Right hindlimb (tissue), 1 donor: ENCODE measurements at regions not wholly inside any gene's neighbourhood (a gene's known extent, or its start where the extent isn't known, plus 50 kb on each side); places are given as distances from the start of the nearest gene placed in this dataset.
"Not testable (repeated sequence)": the region's sequence is repeated elsewhere in the genome, so short reads cannot be mapped to it uniquely, and the experiment has no call there.

ENCODE experiments used
- DNase-seq: peaks from one replicate; pipeline ENCODE4 v3.0.0-alpha.2; 2018

DNA sequence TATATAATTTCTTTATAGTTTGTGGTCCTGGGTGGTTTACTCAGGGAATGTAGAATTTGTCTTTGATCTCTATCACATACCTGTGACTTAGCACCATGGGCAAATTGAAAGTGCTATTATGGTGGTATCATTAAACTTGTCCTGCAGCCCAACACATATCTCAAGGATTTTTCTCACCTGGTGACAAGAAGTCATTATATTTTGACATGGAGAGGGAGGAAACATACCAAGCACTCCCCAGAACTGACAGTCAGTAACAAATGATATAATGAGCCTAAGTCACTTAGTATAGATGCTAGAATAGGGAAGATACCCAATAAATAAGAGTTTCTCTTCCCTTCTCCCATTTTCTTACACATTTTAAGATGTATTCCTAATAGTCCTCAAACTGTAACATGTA is 805.5 kb upstream of the KIF2B start:
- no peak for DNase-seq

DNA sequence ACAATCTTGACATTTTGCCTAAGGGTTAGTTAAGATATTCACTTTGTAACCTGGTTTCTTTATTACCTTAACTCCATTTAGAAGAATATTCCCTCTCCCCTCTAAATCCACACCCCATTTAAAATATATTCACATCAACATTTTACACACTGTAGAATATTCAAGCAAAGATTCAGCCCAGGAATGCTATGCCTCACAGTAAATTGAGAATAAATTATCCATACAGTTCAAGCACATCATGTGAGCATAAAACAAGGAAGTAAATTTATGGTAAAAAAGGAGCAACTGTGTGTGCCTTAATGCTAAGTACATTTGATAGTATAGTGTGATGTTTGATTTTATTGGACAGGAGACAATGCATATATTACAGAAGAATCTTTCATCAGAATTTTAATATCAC is 806.6 kb upstream of the KIF2B start:
- no peak for DNase-seq

DNA sequence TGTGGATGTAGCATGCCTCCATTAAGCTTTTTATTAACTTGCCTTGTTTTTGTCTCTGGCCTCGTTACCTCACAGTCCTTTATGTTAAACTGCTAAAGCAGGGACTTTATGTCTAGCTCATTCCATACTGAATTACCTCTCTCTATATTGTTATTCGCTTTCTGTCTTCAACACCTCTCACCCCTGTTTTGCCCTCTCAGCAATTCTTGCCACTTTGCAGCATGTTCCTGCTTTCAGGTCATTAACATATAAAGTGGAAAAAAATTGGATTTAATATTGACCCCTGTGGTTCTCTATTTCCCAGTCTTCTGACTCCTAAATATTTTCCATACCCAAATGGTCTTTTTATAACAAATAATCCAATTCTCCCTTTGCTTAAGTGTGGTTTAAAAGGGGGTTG is 810.4 kb upstream of the KIF2B start:
- DNase-seq, result no peak

DNA sequence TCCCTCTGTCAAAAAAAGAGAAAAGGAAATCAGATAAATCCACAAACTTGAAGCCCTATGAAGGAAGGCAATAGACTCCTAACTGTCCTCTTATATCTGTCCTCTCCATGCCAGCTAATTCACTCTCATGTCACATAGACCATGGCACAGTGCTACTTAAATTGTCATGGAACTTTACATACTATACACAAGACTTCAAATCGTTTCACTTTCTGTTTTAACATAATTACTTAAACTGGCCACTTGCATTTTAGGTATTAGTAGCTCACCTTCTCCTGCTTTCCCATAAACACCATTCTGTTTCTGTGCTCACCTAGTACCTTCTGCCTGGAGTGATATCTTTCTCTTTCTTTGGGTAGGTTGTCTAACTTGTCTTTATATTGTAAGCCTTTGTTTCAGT is 816.7 kb upstream of the KIF2B start:
- no peak for DNase-seq

DNA sequence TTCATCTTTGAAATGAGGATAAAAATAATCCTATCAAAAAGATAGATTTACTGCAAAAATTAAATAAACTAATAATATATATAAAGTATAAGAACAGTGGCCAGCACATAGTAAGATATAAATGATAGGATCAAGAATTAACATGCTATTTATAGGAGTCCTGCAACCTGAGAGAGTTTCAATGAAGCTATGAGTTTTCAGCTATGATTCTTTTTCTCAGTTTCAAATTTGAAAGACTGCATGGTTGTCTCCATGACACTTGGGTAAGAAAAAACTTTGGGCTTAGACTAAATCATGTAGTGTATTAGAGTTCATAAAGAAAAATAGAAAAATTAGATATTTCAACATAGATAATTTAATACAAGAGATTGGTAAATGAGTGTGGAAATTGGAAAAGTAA is 817.8 kb upstream of the KIF2B start:
- no peak for DNase-seq

DNA sequence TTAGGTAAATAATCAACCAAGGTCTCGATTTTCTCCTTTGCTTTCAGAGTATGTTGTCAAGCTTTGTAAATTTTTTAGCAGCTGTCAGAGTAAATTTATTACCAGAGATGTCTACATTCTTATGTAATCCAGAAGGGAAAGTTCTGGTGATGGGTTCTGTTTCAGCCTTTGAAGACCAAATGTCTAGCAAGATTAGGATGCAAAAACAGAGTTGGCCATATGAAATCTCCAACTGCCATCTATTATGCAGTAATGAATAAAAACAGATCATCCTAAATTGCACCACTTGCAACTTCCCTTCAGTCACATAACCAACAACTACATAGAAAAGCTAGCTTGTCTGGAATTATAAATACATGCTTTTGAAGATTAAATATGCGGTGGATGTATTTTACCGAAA is 826.8 kb upstream of the KIF2B start:
- DNase-seq, result no peak

DNA sequence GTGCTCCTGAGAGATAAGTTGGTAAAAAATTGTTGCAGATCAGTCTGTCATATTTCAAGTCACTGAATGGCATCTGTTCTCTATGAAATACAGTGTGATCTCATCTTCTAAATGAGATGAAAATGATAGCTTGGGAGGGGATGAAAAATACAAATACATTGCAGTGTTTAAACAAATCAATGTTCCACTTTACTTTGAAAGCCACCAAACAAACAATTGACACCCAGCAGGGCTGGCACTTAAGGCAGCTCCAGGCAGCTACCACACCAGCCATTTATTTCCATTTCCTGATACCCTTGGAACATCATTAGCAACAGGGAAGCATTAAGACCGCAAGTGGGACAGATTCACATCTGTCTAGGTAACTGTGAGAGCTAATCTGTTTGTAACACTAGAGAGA is 827.6 kb upstream of the KIF2B start:
- no peak for DNase-seq

DNA sequence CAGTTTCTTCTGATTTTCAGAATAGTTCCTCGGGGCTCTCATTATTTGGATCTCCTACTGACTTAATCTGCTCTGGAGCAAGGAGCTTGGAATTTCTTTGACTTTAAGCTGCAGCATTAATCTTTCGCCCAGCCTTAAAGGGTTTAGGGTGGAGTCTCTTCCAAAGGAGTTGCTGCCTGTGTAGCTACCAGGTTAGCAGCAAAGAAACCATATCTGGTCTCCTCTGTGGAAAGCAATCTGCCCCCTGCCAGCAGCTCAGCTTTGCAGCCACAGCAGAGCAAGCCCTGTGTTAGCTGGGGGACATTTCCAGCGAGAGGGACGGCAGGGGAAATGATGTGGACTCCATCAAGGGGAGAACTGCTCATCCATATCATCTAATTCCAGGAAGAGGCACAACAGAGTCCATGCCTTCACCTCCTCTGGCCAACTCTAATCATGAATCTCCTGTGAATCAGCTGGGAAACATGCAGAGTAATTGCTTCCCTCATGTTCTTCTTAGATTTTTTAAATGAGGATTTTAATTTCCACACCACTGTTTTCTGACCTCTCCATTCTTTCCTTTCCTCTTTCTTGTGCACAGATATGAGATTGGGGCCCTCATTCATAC is 827.6 kb upstream of the CA10 start:
- DNase-seq, result no peak

DNA sequence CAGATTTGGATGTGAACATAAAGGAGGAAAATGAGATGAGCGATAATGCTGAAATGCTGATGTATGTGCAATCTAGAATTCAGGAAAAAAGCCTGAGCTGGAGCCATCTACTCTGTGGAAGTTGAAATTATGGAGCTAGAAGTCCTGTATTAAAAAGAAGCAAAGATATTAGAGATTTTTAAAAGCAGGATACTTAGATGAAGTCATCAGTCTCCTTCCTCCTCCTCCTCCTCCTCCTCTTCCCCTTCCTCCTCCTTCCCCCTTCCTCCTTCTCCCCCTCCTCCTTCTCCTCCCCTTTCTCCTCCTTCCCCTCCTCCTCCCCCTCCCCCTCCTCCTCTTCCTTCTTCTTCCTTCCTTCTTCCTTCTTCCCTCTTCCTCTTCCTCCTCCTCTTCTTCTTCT is 823.8 kb upstream of the CA10 start:
- no peak for DNase-seq

DNA sequence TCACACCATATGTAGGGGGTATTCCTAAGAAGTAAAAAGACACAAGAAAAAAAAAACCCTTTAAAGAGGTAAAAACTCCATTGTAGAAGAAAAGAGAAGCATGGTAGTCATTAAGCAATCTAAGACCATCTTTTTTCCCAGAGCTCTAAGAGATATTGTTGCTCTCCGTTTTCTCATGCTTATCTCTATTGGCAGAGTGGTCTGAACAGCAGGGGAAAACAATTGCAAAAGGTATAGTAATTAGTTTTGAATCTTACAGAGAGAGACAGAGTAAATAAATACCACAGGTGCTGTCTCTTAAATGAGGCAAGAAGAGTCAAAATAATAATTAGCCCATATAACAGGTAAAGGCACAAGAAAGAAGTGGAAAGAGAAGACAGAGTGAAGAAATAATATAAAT is 821.4 kb upstream of the CA10 start:
- DNase-seq, result no peak

DNA sequence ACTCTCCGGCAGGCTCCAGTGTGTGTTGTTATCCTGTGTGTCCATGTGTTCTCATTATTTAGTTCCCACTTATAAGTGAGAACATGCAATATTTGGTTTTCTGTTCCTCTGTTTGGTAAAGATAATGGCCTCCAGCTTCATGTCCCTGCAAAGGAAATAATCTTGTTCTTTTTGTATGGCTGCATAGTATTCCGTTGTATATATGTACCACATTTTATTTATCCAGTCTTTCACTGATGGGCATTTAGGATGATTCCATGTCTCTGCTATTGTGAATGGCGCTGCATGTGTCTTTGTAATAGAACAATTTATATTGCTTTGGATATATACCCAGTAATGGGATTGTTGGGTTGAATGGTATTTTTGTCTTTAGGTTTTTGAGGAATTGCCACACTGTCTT is 807.3 kb upstream of the CA10 start:
- DNase-seq, result no peak

DNA sequence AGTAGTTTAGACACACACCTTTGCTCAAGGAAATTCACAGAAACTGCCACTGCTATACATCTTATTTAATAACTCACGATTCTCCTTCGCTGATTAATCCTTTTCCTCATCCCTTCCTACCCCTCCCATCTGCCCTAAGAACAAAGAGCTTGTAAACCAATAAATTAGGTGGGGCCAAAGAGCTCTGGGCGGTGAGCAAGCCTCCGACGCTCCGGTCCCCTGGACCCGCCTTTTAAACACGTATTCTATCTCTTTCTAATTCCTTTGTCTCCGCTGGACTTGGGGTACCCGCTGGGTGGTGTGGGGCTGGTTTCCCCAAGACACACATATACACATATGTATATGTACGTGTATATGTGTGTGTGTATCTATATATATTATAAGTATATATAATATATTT is 803.2 kb upstream of the CA10 start:
- DNase-seq, result not testable (repeated sequence)

DNA sequence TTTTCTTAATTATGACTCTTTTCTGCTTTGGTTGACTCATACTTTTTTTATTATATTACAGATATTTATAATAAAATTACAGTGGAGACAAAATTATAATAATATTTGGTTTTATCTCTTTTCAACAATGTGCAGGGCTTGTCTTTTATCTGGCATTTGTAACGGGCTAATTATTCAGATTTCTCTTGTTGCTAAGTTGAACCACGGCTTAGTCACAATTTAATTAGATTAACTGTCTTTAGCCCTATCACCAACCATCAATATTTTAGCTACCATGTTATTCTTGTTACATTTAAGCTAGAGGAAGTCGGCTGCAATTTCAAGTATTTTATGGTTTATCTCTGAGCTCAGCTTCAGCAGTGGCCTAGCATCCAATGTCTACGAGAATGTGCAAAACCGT is 798.9 kb upstream of the CA10 start:
- no peak for DNase-seq

DNA sequence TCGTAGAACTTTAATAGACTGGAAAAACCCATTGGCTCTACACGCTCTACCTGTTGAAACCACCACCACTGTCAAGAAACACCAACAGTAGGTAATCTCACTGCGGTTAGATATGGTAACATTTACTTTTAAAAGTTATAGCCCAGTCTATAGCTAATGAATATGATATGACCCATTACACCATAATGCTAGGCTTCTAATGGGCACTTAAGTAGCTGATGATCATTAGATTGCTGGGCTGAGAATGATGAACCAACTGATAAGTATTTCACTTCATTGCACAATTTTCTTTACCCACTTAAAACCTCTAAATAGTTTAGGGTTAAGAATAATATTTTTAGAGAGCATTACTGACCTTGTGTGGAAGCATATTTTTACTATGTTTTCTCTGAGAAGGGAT is 788.9 kb upstream of the CA10 start:
- DNase-seq, result no peak

DNA sequence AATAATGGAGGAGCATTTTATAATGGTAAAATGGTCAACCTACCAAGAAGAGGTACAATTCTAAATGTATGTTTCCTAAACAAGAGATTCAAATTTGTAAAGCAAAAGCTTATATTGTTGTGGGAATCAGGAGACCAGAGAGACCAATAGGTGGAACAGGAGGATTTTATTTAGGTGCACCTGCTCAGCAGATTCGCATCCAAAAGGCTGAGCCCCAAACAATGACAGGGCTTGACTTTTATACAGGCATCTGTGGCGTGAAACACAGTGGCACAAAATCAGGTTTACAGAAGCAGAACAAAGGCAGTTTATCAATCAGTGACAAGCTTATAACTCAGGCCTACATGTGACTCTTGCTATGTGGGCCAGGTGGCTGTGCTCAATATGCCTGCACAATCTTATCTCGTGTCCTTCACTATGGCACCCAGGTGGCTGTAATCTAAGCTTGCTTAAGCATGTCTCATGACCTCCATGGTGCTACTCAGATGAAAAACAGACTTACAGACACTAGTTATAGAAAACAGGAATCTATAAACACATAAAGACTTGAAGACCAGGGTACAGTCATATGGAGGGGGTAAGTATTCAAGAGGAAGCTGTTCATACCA is 780.2 kb upstream of the CA10 start:
- DNase-seq, result no peak

DNA sequence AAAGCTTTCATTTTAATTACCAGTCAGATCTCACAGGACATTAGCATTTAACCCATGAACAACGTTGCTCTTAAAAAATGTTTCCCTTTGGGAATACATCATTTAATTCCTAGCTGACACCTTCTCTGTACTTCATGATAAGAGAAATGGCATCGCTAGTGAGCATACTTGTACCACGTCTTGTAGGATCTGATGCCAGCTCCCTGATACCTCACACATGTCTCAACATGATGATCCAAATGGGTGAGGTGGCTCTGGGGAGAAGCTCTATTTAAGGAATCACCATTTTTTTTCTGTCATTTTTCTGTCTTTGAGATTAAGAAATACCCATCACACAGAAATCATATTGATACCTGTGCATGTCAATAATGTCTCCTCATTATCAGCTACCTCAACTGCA is 772.1 kb upstream of the CA10 start:
- no peak for DNase-seq

DNA sequence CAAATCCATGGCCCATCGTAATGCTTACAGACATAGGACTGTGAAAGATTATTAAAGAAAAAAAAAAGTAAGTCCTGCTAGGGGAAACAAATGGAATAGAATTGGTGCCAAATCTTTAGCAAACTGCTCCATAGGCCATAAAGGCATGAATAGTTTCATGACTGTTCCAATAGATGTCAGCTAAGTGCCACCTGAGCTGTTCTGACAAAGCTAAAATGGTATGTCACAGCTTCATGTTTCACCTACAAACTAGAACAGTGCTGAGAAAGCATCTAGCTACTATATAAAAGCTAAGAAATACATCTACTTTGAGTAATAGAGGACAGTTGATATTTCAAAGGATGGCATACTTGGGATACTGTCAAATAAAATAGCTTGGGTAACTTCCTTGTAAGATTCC is 771.6 kb upstream of the CA10 start:
- no peak for DNase-seq

DNA sequence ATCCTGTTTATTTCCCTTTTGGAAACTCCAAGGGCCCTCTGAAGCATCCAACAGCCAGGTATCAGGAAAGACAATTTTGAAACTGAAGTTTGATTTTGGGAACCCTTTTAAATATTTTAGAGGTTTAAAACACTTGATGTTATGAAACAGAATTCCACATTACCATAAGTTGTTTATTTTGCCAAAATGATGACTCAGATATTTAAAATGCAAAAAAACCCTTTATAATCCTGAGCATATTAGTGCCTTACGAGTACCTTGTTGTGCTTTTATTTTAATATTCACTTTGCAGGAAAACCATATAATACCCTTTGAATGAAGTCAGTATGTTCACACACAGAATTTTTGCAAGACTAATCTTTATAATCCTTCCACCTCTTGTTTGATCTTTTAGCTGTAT is 765.1 kb upstream of the CA10 start:
- DNase-seq, result no peak

DNA sequence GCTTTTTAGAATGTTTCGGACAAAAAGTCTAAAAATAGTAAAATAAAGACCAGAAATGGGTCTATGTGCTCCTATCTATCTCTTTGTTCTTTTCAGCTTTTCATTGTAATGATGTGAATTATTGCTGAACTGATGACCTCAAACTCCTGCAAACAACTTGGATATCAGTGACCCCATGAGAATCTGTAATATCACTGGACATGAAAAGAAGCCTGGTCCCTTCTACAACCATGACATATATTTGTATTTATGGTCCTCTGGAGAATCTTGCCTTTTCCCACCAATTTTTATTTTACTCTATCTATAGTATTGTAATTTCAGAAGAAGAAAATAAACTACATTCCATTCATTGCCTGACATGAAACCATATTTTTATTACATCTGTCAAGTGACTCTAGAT is 740.7 kb upstream of the CA10 start:
- DNase-seq, result no peak

DNA sequence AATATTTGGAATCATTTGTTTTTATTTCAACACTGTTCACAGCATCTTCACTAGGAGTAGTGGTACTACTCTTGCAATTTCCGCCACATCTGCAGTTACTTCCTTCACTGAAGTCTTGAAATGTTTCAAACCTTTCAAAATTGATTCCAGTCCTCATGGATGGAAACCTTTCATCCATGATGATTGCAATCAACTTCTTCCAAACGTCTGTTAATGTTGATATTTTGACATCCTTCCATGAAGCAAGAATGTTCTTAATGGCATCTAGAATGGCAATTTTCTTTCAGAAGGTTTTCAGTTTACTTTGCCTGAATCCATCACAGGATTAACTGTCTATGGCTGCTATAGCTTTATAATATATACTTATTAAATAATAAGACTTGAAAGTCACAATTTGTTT is 736.8 kb upstream of the CA10 start:
- DNase-seq, result no peak

DNA sequence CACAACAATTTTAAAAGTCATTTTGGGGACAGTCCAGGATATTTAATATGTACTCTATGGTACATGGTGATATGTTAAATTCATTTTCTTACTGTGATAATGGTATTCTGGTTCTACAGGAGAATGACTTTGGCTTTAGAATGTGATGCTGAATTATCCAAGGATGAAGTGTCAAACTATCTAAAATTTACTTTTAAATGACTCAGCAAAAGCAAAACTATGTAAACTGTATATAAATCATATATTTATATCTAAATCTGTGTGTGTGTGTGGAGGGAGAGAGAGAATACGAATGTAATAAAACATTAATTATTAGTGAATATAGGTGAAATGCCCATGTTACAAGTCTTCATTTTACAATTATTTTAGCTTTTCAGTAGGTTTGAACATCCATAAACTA is 733.8 kb upstream of the CA10 start:
- DNase-seq, result no peak

DNA sequence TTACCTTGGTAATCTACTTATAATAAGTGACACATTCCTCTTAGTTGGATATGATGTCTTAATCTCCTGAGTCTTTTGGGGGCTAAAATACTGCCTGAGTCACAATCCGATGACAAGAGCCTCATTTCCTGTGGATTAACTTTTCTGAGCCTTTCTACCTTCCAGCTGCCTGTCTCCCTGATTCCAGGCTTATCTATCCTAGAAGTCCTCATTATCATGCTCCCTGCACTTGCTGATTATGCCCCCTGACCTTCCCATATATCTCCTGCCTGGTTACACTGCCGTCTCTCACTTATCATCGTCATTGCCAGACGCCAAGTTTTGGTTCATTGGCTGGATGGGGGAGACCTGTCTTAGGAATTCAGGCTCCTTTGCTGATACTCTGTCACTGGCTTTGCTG is 727.4 kb upstream of the CA10 start:
- no peak for DNase-seq

DNA sequence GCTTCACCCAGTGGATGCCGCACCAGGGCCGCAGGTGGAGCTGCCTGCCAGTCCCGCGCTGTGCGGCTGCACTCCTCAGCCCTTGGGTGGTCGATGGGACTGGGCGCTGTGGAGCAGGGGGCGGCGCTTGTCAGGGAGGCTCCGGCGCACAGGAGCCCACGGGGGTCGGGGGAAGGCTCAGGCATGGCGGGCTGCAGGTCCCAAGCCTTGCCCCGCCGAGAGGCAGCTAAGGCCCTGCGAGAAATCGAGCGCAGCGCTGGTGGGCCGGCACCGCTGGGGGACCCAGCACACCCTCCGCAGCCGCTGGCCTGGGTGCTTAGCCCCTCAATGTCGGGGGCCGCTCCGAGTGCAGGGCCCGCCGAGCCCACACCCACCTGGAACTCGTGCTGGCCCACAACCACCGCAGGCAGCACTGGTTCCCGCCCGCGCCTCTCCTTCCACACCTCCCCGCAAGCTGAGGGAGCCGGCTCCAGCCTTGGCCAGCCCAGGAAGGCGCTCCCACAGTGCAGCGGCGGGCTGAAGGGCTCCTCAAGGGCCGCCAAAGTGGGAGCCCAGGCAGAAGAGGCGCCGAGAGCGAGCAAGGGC is 725.5 kb upstream of the CA10 start:
- not testable (repeated sequence) for DNase-seq

DNA sequence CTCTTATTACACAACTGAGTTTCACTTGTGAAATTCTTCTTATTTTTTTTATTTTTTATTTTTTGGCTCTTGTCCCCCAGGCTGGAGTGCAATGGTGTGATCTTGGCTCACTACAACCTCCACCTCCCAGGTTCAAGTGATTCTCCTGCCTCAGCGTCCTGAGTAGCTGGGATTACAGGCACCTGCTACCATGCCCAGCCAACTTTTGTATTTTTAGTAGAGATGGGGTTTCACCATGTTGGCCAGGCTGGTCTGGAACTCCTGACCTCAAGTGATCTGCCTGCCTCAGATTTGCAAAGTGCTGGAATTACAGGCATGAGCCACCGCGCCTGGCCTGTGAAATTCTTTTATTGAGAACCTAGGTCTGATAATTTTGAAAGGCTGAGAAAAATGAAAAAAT is 688.3 kb upstream of the CA10 start:
- DNase-seq, result not testable (repeated sequence)

DNA sequence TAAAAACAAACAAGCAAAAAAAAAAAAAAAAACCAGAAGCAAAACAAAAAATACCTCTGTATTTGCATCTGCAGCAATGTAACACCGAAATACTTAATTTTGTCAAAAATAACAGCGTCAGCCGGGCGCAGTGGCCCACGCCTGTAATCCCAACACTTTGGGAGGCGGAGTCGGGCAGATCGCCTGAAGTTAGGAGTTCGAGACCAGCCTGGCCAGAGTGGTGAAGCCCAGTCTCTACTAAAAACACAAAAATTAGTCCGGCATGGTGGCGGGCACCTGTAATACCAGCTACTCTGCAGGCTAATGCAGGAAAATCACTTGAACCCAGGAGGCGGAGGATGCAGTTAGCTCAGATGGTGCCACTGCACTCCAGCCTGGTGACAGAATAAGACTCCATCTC is 683.5 kb upstream of the CA10 start:
- no peak for DNase-seq
